ENCODE measurements at regions not wholly inside any gene's neighbourhood (a gene's known extent, or its start where the extent isn't known, plus 50 kb on each side); places are given as distances from the start of the nearest gene placed in this dataset.
A peak's percentile ranks its signal among the peaks of the same experiment; 100 is the strongest.
"Not testable (repeated sequence)": the region's sequence is repeated elsewhere in the genome, so short reads cannot be mapped to it uniquely, and the experiment has no call there.

- TF ChIP-seq, protein P1, sequence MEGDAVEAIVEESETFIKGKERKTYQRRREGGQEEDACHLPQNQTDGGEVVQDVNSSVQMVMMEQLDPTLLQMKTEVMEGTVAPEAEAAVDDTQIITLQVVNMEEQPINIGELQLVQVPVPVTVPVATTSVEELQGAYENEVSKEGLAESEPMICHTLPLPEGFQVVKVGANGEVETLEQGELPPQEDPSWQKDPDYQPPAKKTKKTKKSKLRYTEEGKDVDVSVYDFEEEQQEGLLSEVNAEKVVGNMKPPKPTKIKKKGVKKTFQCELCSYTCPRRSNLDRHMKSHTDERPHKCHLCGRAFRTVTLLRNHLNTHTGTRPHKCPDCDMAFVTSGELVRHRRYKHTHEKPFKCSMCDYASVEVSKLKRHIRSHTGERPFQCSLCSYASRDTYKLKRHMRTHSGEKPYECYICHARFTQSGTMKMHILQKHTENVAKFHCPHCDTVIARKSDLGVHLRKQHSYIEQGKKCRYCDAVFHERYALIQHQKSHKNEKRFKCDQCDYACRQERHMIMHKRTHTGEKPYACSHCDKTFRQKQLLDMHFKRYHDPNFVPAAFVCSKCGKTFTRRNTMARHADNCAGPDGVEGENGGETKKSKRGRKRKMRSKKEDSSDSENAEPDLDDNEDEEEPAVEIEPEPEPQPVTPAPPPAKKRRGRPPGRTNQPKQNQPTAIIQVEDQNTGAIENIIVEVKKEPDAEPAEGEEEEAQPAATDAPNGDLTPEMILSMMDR (IDR thresholded peaks at IDR 0.05; ENCODE audit: borderline replicate concordance), result no peak
- Histone ChIP-seq H3K9me3 (replicated peaks) (no peaks in the 10 kb centered on the region), H3K36me3 (no peaks in the 10 kb centered on the region), H3K4me1 (peaks cover 31% of the 10 kb centered on the region), H3K27ac (replicated peaks) (no peak overlapping the region), H3K27me3 (ENCODE audit: low read depth) (no peaks in the 10 kb centered on the region), H3K4me3 (no peak overlapping the region)
- intact Hi-C loops (cut with micrococcal nuclease), result no loop called here
- no peak for DNase-seq
Observed at GRCh38 chrY:7285388-7285787, 373.8 kb upstream of the AMELY start.

DNA sequence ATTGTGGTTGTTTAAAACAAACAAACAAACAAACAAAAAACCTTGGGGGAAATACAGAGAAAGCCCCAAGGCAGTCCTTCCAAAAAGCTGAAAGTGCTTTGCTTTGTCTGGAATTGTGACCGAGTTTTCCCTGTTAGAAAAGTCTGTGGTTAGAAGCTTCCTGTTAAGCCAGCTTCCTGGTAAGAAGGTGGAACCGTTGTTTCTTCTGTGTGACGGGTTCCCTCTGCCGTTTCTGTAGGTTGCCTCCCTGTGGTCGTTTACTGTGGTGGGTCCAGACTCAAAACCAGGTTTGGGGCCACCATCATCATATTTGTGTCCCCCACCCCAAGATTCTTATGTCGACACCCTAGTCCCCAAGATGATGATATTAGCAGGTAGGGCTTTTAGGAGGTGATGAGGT lies 371.4 kb upstream of the AMELY start:
- Histone ChIP-seq H3K9me3 (replicated peaks) (no peaks in the 10 kb centered on the region), H3K27ac (replicated peaks) (peak overlapping the region; percentile 19), H3K36me3 (no peaks in the 10 kb centered on the region), H3K4me3 (no peak overlapping the region), H3K4me1 (peaks cover 33% of the 10 kb centered on the region), H3K27me3 (ENCODE audit: low read depth) (no peaks in the 10 kb centered on the region)
- DNase-seq, result no peak
- TF ChIP-seq, protein P1 (IDR thresholded peaks at IDR 0.05; ENCODE audit: borderline replicate concordance), result no peak
- intact Hi-C loops (cut with micrococcal nuclease), result no loop called here

- peak overlapping the region; percentile 65 for H3K27ac ChIP-seq (replicated peaks)
Observed at GRCh38 chrY:7280151-7280740, 368.7 kb upstream of the AMELY start.

DNA sequence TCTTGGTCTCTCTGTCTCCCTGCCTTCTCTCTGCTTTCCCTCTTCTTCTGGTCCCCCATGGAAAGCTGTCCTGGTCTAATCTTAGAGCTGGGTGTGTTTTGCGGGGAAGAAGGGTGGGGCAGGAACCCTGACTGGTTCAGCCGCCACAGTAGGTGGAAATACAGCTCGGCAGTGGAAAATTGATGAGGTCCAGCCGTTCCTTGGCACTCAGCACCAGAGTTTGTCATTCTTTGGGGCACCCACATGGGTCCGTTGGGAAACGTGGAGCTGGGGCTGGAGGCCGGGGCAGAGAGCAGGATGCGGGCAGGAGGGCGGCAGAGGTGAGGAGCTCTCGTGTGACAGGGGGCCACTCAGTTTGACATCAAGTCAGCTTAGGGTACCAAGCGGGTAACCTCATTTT lies 364.2 kb upstream of the AMELY start:
- peak; percentile 13 for DNase-seq
- no peaks in the 10 kb centered on the region for H3K27me3 ChIP-seq (ENCODE audit: low read depth)
- H3K4me3 ChIP-seq, result peak overlapping the region; percentile 80
- intact Hi-C loops (cut with micrococcal nuclease), result loop anchor here (10.0 kb wide), 1 partner anchor 59 kb away; no protein-coding TSS in a partner anchor
- TF ChIP-seq, protein P1 (IDR thresholded peaks at IDR 0.05; ENCODE audit: borderline replicate concordance), result no peak
- peak overlapping the region; percentile 94 for H3K27ac ChIP-seq (replicated peaks)
- H3K4me1 ChIP-seq, result peaks cover 40% of the 10 kb centered on the region
- H3K36me3 ChIP-seq, result no peaks in the 10 kb centered on the region
- H3K9me3 ChIP-seq (replicated peaks), result no peaks in the 10 kb centered on the region

More at GRCh38 chrY:7280151-7280740, 368.7 kb upstream of the AMELY start:
- H3K9me3 ChIP-seq (replicated peaks); H3K4me3 ChIP-seq; intact Hi-C loops (cut with micrococcal nuclease); H3K36me3 ChIP-seq; DNase-seq; H3K27me3 ChIP-seq (ENCODE audit: low read depth): not testable (repeated sequence)
- H3K4me1 ChIP-seq, result peaks cover 55% of the 10 kb centered on the region

DNA sequence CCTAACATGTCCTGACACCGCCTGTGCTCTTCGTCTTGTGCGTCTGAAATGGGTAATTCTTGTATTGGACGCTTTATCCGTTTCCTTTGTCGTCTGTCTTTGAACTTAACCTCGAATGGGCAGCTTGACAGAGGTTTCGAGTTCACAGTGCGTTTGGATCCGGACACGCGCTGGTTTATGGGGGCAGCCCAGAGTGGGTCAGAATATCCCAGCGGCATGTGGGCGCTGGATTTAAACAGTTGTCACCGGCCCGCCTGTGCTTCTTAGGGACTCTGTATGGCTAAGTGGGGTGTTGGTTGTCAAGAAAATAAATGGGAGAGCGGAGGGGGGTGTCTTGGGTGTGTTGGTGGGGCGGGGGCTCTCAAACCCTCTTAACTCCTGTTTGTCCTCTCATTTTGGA lies 363.5 kb upstream of the AMELY start:
- peak overlapping the region; percentile 94 for H3K27ac ChIP-seq (replicated peaks)
- H3K36me3 ChIP-seq, result no peaks in the 10 kb centered on the region
- DNase-seq, result peak; percentile 17
- peak overlapping the region; percentile 80 for H3K4me3 ChIP-seq
- H3K27me3 ChIP-seq (ENCODE audit: low read depth), result no peaks in the 10 kb centered on the region
- intact Hi-C loops (cut with micrococcal nuclease), result loop anchor here (10.0 kb wide), 1 partner anchor 60 kb away; no protein-coding TSS in a partner anchor
- H3K4me1 ChIP-seq, result peaks cover 37% of the 10 kb centered on the region
- H3K9me3 ChIP-seq (replicated peaks), result no peaks in the 10 kb centered on the region
- TF ChIP-seq, protein P1 (IDR thresholded peaks at IDR 0.05; ENCODE audit: borderline replicate concordance), result no peak

DNA sequence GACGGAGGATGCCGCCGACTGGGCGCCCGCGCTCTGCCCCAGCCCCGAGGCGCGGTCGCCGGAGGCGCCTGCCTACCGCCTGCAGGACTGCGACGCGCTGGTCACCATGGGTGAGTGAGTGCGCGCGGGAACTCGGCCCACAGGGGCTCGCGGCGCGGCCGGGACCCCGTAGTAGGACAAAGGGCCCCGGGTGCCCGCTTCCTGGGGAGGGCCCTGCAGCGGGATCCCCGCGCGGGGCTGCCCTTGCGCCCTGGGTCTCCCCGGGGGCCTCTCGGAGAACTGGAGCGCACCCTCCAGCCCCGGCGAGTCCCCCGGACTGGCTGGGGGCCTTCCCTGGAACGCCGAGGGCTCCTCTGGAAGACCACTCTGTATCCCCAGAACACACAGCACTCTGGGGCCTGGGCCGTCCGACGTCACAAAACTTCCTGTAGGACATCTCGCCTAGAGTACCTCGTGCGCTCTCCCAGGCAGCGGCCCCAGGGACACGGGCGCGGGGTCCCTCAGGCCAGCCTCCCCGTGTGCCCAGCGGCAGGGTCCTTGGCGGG lies 362.9 kb upstream of the AMELY start:
- intact Hi-C loops (cut with micrococcal nuclease), result loop anchor here (10.0 kb wide), 1 partner anchor 60 kb away; no protein-coding TSS in a partner anchor
- H3K4me1 ChIP-seq, result peaks cover 32% of the 10 kb centered on the region
- TF ChIP-seq, protein P1 (IDR thresholded peaks at IDR 0.05; ENCODE audit: borderline replicate concordance), result no peak
- DNase-seq, result peak; percentile 36
- peak overlapping the region; percentile 80 for H3K4me3 ChIP-seq
- H3K9me3 ChIP-seq (replicated peaks), result no peaks in the 10 kb centered on the region
- H3K27ac ChIP-seq (replicated peaks), result peak overlapping the region; percentile 94
- no peaks in the 10 kb centered on the region for H3K27me3 ChIP-seq (ENCODE audit: low read depth)
- H3K36me3 ChIP-seq, result no peaks in the 10 kb centered on the region
